NCI-H2227 (cell line): ENCODE measurements at regions not wholly inside any gene's neighbourhood (a gene's known extent, or its start where the extent isn't known, plus 50 kb on each side); places are given as distances from the start of the nearest gene placed in this dataset.

ENCODE experiments used
- DNase-seq: peaks from one replicate; lab custom pipeline; 2025; ENCODE audit not compliant: unreplicated experiment; lab: John Stamatoyannopoulos, UW

GRCh38 chr4:20302336-20302735, 50.6 kb downstream of the SLIT2 start:
- DNase-seq: no peak

GRCh38 chr4:20305976-20306375, 54.3 kb downstream of the SLIT2 start:
- peak; percentile 28 for DNase-seq

DNA sequence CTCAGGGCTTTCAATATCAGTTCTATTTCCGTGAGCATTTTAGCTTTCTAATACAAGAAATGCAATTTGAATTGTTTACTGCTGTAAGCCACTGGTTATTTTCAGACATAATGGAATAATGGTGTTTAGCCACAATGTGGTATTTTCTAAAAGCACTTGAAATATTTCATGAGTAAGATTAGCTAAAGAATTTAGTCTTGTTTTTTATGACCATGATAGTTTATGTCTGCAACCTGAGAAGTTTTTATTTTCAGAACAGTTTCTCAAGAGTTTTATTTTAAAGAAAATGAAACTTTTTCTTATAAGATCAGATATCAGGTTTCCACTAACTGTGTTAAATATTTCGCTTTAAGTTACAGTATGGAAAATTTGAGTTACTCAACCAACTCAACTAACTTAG, 60.2 kb downstream of the SLIT2 start:
- DNase-seq: no peak

DNA sequence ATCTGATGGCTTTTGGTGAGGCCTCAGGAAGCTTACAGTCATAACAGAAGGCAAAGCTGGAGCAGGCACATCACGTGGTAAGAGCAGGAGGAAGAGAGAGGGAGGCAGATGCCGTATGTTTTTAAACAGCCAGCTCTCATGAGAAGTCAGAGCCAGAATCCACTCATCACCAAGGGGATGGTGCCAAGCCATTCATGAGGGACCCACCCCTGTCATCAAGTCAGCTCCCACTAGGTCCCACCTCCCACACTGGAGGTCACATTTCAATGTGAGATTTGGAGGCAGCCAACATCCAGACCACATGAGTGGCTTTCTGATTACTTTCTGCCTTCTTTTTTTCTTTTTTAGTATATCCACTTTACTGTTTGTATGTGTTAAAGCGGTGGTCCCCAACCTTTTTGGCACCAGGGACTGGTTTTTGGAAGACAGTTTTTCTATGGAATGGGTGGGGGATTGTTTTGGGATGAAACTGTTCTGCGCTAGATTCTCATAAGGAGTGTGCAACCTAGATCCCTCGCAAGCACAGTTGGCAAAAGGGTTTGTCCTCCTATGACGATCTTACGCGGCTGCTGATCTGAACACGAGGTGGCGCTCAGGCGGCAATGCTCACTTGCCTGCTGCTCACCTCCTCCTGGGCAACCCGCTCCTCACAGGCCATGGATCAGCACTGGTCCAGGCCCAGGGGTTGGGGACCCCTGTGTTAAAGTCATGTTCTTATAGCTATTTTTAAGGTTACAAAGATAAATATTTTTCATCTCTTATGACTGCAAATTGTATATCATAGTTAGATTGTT, 61.7 kb downstream of the SLIT2 start:
- DNase-seq: no peak

- DNase-seq: no peak
Observed at GRCh38 chr4:20317424-20317985, 65.8 kb downstream of the SLIT2 start.

- peak; percentile 4 for DNase-seq
Observed at GRCh38 chr4:20318001-20318908, 66.5 kb downstream of the SLIT2 start.

DNA sequence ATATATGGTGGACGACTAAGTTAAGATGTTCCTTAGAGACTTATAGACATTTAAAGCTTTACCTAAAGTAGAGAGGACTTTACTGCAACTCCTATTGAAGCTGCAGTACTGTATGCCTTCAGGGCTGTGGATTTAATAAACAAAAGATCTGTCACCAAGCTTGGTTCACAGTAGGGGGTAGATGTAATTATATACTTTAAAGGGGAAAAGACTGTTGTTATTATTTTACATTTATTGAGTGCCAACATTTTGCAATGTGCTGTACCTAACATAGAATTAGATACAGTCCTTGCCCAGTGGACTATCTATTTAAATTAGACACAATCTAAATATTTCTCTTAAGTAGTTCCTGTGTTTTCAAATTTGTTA, 67.2 kb downstream of the SLIT2 start:
- DNase-seq: peak; percentile 49

GRCh38 chr4:20319825-20320612, 68.3 kb downstream of the SLIT2 start:
- no peak for DNase-seq

- DNase-seq: no peak
Observed at GRCh38 chr4:20323991-20324390, 72.3 kb downstream of the SLIT2 start.

- no peak for DNase-seq
Observed at GRCh38 chr4:20326460-20326859, 74.8 kb downstream of the SLIT2 start.

GRCh38 chr4:20326977-20327376, 75.3 kb downstream of the SLIT2 start:
- no peak for DNase-seq

DNA sequence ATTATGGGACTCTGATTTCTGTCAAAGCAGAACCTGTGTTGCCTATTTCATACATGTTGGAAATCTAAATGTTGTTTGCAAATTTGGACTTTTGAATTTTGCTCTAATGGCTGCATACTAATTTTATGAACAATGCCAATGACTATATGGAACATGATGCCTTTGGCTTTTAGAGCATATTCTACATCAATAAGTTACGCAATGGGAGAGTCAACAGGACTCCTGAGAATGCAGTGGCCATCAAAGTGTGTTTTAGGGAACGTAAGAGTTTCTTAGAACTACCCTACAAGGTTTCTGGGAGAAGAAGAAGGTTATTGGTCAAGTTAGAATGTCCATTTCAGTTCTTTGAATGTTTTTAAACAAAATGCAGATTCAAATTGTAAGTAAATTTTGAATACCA, 76.1 kb downstream of the SLIT2 start:
- no peak for DNase-seq

GRCh38 chr4:20331642-20332041, 79.9 kb downstream of the SLIT2 start:
- no peak for DNase-seq

DNA sequence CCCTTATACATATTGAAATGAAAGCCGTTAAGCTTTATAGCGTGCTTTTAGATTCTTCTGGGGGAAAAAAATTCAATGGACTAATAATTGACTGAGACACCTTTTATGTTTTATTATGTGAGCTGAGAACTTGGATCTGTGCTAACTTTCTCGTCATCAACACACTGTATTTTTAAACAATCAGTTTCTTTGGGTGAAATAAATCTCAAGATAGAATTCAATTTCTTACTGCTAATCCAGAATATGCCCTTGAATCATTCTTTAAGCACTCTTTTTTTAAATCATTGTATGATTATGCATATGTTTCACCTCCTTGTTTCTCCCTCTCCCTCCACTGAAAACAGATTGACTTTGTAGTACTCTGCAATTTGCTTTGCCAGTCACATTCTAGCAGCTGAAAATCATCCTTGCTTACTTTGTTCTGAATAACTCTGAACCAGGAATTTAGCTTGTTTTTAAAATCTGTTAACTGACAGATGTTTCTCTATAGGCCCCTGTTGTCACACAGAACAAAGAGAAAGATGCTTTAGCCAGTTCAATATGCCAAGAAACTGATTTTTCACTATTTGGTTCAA, 81.5 kb downstream of the SLIT2 start:
- no peak for DNase-seq

GRCh38 chr4:20337261-20337664, 85.6 kb downstream of the SLIT2 start:
- DNase-seq: no peak

- no peak for DNase-seq
Observed at GRCh38 chr4:20338841-20339240, 87.1 kb downstream of the SLIT2 start.

DNA sequence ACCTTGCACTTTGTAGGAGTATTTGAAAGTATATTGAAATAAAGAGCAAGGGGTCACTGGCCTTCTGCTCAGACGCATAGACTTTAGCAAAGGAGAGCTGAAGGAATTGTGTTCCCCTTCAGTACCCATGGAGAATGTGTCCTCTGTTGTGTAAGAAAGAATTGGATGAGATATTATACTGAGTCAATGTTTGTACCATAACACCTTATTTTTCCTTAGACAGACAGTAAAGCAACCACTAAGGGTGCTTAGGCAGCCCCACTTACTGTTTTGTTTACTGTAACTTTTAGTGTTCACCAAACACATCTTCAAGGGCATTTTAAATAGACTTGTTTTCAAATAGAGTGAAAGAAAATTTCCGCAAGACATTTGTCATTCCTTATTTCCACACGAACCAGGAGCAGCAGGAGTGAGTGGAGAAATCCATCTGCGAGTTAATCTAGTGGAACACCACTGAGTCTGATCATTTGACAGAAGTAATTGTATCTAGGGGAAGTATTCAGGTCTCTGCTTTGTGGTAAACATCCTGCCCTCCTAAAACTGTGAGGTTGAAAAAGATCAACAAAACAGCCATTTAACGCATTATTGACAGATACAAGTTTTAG, 89.5 kb downstream of the SLIT2 start:
- DNase-seq: no peak

DNA sequence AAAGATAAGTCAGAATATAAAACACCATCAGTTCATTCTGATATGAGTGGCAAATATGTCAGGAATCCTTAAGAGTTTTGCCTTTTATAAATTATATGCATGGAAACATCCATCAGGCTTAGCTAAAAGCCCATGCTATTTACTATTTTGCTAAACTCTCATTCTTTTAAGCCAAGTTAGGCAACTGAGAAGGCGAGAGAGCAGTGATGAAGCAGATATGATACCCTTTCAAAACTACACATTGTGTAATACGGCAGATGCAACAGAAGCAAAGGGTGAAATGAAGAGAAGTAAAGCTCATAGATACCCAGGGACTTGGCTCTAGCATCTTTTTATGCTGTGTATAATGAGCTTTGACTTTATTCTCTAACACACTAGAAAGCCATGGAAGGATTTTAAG, 95.8 kb downstream of the SLIT2 start:
- DNase-seq: no peak

DNA sequence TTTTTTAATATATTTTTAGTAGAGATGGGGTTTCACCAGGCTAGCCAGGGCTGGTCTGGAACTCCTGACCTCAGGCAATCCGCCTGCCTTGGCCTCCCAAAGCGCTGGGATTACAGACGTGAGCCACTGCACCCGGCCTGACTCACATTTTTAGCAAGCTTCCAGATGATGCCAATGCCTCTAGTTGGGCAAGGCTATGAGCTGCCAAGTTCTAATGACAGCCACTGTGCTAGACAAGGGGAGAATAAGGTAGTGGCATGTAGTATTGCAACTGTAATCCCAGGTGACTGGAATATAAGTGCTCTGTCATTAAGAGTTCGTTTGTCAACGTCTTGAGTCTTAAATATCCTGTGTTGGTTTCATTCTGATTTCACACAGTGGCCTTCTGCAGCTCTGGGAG, 96.7 kb downstream of the SLIT2 start:
- DNase-seq: no peak
